ENCODE measurements at regions not wholly inside any gene's neighbourhood (a gene's known extent, or its start where the extent isn't known, plus 50 kb on each side); places are given as distances from the start of the nearest gene placed in this dataset.

DNA sequence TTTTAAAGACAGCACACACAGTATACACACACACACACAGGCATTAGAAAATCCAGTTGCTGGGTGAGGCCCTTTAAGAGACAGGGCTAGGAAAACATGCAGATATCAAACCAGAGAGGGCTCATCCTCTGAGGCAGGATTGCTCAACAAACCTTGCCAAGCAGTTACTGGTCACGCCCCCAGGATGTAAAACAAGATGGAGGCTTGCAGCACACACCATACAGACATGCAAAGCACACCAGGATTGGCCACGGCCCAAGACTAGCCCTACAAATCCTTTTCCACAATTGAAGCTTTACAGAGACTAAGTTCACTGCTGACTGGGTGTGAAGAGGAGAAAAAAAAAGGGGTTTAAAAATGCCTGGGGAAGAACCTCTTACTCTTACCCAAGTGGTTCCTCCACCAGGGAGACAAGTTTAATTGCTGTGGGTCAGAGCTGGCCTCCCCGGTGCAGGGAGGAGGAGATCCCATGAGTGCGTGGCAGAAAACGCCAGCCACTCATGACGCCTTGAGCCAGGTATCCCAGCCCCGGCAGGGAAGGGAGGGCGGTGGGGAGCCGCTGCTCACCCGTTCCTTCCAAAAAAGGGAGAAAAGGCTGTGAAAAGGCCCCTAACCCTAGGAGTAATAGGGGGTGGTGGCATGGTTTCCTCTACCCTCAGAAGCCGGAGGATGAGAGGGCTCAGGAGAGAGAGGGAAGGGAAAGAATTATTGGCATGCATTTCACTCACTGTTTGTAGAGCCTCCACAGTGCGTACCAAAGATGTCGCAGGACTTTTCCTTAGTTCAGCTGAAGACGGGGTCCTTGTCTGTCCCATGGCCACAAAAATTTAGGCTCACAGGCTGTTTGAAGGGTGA, 594.6 kb upstream of the ZP4 start:
- TF ChIP-seq, protein P1, sequence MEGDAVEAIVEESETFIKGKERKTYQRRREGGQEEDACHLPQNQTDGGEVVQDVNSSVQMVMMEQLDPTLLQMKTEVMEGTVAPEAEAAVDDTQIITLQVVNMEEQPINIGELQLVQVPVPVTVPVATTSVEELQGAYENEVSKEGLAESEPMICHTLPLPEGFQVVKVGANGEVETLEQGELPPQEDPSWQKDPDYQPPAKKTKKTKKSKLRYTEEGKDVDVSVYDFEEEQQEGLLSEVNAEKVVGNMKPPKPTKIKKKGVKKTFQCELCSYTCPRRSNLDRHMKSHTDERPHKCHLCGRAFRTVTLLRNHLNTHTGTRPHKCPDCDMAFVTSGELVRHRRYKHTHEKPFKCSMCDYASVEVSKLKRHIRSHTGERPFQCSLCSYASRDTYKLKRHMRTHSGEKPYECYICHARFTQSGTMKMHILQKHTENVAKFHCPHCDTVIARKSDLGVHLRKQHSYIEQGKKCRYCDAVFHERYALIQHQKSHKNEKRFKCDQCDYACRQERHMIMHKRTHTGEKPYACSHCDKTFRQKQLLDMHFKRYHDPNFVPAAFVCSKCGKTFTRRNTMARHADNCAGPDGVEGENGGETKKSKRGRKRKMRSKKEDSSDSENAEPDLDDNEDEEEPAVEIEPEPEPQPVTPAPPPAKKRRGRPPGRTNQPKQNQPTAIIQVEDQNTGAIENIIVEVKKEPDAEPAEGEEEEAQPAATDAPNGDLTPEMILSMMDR (conservative IDR thresholded peaks at IDR 0.05), result no peak
- TF ChIP-seq ZFX (IDR thresholded peaks at IDR 0.05), result no peak
